ENCODE measurements at regions not wholly inside any gene's neighbourhood (a gene's known extent, or its start where the extent isn't known, plus 50 kb on each side); places are given as distances from the start of the nearest gene placed in this dataset.

DNA sequence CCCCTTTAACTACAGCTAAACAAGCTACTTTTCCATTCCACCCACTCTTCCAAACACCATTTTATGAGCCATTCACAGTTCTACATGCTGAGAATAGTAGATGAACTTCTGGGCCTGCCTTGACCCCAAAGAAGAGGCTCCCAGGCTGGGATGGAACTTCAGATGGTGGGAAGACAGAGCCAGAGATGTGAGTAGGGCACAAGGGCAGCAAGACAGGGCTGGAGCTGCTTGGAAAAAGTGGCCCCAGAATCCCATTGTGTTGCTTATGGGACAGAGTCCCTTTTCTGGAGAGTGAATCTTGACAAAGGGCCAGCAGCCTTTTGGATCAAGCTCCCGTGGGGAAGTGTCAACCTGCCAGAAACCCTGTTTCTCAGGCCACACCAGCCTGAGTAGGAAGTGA is 516.5 kb upstream of the PPP2R3A start:
- H3K36me3 ChIP-seq, result no peaks in the 10 kb centered on the region
- peaks cover 0 to 7% (median 0%) of the 10 kb centered on the region in 7 donors for H3K27me3 ChIP-seq
- TF ChIP-seq, protein P1, sequence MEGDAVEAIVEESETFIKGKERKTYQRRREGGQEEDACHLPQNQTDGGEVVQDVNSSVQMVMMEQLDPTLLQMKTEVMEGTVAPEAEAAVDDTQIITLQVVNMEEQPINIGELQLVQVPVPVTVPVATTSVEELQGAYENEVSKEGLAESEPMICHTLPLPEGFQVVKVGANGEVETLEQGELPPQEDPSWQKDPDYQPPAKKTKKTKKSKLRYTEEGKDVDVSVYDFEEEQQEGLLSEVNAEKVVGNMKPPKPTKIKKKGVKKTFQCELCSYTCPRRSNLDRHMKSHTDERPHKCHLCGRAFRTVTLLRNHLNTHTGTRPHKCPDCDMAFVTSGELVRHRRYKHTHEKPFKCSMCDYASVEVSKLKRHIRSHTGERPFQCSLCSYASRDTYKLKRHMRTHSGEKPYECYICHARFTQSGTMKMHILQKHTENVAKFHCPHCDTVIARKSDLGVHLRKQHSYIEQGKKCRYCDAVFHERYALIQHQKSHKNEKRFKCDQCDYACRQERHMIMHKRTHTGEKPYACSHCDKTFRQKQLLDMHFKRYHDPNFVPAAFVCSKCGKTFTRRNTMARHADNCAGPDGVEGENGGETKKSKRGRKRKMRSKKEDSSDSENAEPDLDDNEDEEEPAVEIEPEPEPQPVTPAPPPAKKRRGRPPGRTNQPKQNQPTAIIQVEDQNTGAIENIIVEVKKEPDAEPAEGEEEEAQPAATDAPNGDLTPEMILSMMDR (IDR thresholded peaks at IDR 0.05), result no peak
- no peak overlapping the region for H3K27ac ChIP-seq
- no peaks in the 10 kb centered on the region for H3K4me1 ChIP-seq
- DNase-seq (no peak), ATAC-seq (no peak)
- no peaks in the 10 kb centered on the region for H3K9me3 ChIP-seq
- WGBS, 2 donors, result 34 to 56% methylated on average over 1 of the region's 1 CpG
- intact Hi-C loops (cut with DNase I), result no loop called here
- no peak overlapping the region for H3K4me3 ChIP-seq

DNA sequence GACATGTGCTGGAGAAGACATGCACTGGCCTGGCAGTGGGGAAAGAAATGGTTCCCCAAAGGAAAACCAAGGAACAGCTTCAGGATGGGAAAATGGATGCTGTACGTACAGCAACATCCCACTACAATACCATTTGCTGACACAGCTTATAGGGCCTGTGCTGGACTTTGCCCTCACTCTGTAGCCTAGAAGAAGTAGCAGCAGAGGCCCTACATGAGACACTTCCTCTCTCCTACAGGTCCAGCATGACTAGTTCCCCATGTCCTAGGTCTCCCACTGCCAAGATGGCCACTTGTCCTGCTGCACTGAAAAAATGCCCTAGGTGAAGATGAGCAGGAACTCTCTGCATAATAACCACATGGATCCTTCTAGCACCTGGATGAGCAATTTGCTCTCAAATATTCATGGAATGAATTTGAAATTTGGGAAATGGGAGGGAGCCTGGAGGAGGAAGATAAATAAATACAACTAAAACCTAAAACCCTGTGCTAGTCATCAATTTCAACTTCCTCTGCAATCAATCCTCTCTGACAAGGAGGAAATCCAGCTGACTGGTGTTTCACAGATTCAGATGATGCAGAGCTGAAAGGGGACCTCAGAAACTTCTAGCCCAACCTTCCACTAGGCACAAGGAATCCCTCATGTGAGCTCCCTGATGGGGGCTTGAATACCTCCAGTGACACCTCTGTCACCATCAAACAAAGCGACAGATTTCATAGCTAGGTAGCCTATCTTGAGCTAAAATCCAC is 514.3 kb upstream of the PPP2R3A start:
- Histone ChIP-seq H3K4me3 (no peak overlapping the region), H3K36me3 (no peaks in the 10 kb centered on the region), H3K9me3 (no peaks in the 10 kb centered on the region), H3K4me1 (no peaks in the 10 kb centered on the region), H3K27ac (no peak overlapping the region), H3K27me3 (peaks cover 0 to 17% (median 3%) of the 10 kb centered on the region in 7 donors)
- WGBS, 2 donors, result 89 to 93% methylated on average over 2 of the region's 2 CpGs
- intact Hi-C loops (cut with DNase I), result no loop called here
- TF ChIP-seq, protein P1 (IDR thresholded peaks at IDR 0.05), result no peak
- no peak for ATAC-seq
- DNase-seq, result no peak

DNA sequence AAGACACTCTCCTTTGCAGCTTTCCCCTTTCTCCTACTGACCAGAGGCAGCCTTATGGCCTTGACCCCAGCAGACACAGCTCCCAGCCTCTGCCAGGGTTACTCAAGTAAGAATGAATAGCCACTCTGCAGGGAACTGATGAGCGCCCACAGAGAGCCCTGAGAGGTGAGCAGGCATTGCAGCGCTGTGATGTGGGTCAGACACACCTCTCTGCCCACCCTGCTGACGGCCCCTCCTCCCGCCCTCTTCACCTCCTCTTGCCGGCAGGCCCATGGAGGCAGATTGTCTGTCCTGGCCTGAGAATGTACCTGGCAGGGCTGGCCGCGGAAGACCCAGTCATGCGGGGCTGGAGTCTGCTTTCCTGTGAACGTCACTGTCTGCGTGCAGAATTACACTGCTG is 512.6 kb upstream of the PPP2R3A start:
- Histone ChIP-seq H3K4me3 (no peak overlapping the region), H3K9me3 (no peaks in the 10 kb centered on the region), H3K4me1 (no peaks in the 10 kb centered on the region), H3K27me3 (peaks cover 0 to 30% (median 16%) of the 10 kb centered on the region in 7 donors), H3K27ac (no peak overlapping the region), H3K36me3 (no peaks in the 10 kb centered on the region)
- 41 to 50% methylated on average over 10 of the region's 10 CpGs for WGBS, 2 donors
- intact Hi-C loops (cut with DNase I), result no loop called here
- no peak for ATAC-seq
- no peak for DNase-seq
- TF ChIP-seq, protein P1 (IDR thresholded peaks at IDR 0.05), result no peak

- no peak overlapping the region for H3K4me3 ChIP-seq
- no peaks in the 10 kb centered on the region for H3K9me3 ChIP-seq
- H3K36me3 ChIP-seq, result no peaks in the 10 kb centered on the region
- 75% methylated on average over 6 of the region's 6 CpGs for WGBS, 2 donors
- H3K27ac ChIP-seq, result no peak overlapping the region
- peaks cover 0 to 34% (median 21%) of the 10 kb centered on the region in 7 donors for H3K27me3 ChIP-seq
- TF ChIP-seq, protein P1 (IDR thresholded peaks at IDR 0.05), result no peak
- no peak for ATAC-seq
- no peaks in the 10 kb centered on the region for H3K4me1 ChIP-seq
- intact Hi-C loops (cut with DNase I), result no loop called here
- no peak for DNase-seq
Measured at GRCh38 chr3:135453326-135453725, 512.2 kb upstream of the PPP2R3A start.
